GM21786 (cell line): ENCODE measurements at regions not wholly inside any gene's neighbourhood (a gene's known extent, or its start where the extent isn't known, plus 50 kb on each side); places are given as distances from the start of the nearest gene placed in this dataset.

Source experiments
- ATAC-seq: cut with Tn5 transposase; IDR thresholded peaks from one replicate; pipeline ENCODE4 v1.9.1; 2021; ENCODE audit not compliant: unreplicated experiment

DNA sequence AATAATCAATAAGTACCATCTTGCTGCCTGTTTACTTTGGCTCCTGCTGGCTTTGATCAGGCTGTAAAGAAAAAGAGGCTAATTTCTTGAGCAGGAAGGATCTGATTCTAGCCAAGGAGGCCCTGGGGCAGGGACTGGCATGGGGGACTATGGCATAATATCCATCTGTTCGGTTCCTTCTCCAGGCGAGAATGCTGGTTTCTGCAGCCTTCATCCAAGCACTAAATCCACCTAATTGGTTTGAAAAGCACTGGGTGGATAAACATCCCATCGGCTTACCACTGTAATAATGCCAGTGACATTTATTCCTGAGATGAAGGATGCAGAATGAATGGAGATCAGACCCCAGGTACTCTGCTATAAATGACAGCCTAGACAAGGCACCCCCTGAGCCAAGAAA lies 180.0 kb upstream of the ASIC2 start:
- ATAC-seq = no peak

DNA sequence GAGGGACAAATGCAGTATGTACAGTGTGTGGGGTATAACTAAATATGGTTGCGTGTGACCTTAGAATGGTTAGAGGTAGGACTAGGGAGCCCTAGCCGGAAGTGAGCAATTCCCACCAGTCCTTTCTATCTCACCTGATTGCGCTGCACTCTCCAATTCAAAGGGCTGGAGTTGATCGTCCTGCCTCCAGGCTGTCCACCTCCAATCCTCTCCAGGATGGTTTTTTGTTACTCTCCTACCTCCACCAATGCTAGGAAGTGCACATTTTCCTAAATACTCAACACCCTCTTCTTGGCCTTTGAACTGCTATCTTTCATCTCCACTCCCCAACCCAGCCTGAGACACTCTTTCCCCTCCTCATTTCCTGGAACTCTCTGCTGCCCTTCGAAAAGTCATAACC lies 181.7 kb upstream of the ASIC2 start:
- no peak for ATAC-seq

DNA sequence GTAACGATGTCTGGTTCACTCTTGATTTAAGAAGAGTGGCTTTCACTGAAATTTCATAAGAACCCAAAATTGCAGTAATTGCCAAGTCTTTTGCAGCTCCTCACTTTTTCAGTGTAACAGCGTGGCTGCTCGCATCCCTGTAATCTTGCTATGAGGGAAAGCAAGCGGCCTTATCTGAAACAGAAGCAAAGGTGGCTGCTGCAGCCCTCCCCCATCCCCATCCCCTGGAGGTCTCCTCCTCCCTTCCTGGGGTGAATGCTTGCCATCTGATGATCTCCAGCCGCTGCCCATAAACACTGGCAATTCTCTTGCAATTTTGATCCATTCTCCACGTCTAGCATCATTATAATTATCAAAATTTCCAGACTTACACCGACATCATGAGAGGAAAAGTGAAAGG lies 182.5 kb upstream of the ASIC2 start:
- ATAC-seq = no peak

DNA sequence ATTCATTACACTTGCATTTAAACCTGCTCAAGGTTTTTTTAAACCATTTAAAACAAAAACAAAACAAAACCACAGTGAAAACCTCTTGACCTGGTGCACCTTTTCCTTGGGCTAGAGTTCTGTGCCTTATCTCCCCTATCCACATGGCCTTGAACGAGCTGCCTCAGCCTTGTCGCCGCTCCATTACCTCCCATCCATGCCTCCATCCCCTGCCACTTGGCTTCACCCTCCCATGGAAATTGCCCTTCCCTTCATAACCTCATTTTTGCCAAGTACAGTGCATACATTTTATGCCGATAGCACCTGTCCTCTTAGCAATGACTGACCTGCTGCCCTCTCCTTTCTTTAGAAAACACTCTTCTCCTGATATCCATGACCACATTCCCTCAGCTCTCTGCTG lies 188.6 kb upstream of the ASIC2 start:
- no peak for ATAC-seq

DNA sequence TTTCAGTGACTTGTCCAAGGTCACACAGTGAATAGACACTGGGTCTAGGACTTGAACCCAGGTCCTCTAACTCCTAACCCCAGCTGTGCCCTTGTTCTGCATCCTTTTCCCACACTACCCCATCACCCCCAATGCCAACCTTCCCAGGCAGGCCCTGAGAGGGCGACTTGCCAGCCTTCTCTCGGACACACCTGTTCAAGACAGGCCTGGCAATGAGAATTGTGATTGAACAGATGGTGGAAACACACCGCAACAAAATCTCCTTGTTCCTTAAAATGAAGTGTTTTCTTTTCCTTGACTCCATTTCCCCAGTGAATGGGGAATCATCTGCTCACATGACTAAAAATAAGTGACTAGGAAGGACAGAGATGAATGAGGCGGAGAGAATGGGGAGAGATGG lies 189.5 kb upstream of the ASIC2 start:
- ATAC-seq = no peak

DNA sequence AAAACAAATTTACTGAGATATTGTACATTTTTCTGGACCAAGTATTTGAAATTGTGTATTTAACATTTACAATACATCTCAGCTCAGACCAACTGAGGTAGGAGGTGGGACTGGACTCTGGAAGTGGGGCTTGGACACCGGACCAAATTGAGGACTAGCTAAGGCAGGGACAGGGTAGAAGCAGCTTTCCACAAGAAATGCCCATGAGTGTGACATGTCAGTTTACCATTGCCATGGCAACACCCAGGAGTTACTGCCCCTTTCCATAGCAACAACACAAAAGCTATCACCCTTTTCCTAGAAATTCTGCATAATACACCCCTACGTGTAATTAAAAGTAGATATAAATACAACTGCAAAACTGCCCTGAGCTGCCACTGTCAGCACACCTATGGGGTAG lies 191.5 kb upstream of the ASIC2 start:
- no peak for ATAC-seq

DNA sequence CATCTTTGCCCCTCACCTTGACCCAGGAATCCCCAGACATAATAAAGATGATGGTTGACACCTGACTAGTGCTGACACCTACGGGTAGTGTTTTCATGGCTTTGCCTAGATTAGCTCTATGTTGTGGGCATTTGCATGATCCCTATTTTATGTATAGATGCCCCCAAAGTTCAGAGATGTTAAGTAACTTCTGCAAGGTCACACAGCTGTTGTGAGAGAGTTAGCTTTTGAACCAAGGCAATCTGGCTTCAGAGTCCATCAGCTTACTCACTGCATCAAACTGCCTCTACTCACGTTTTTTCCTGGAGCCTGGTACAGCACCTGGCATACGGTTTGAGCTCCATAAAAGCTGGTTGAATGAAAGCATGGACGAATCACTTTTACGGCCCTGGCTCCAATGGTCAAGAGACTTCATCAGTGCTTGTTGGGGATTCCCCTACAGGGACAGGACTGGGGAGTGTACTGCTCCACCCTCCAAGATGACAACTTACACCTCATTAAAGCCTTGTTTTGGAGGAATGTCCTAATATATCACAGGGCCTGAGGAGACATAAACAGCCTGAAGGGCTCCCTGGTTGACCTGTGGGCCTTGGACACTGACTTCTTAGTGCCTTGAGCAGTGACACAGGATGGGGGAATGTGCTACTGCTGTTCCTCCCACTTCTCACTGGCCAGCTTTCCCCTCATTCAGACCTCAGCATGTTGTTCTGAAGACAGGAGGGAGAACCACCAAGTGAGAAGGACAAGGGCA lies 193.2 kb upstream of the ASIC2 start:
- no peak for ATAC-seq

DNA sequence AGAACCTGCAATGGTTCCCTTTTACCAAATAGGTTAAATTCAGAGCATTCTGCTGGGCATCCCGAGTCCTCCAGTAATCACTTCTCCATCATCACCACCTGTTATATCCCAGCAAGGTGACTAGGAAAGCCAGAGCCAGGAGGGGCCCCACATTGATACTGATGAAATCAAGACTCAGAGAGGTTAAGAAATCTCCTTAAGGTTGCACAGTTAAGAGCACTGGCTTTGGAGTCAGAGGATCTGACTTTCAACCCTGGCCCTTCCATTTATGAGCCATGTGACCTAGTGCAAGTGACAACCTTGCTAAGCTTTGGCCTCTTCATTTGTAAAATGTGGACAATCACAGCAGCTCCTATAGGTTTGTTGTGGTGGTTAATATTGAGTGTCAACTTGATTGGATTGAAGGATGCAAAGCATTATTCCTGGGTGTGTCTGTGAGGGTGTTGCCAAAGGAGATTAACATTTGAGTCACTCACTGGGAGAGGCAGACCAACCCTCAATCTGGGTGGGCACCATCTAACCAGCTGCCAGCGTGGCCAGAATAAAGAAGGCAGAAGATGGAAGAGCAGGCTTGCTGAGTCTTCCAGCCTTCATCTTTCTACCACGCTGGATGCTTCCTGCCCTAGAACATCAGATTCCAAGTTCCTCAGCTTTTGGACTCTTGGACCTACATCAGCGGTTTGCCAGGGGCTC lies 194.2 kb upstream of the ASIC2 start:
- no peak for ATAC-seq

DNA sequence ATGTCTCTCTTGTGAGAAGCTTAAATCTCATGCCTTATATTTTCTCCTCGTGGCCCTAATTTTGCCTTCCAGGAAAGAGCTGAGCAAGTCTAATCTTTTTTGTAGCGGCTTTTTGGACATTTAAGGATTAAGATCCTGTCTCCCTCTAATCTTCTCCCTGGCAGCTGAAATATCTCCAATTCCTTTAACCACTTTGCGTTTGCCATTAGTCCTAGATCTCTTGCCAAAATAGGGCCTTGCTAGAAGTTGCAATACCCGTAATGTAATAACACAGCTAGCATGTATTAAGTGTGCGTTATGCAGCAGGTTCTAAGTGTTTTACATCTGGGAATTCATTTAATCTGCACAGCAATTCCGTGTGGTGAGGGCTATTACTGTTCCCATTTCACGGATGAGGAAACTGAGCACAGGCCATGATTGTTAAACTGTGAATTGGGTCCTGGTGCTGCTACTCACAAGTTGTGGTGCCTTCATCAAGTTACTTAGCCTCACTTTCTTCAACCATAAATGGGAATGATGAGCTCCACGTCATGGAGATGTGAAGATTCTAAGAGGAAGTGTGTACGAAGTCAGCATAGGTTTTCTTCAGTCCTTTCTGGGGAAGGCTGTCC lies 198.9 kb upstream of the ASIC2 start:
- no peak for ATAC-seq

DNA sequence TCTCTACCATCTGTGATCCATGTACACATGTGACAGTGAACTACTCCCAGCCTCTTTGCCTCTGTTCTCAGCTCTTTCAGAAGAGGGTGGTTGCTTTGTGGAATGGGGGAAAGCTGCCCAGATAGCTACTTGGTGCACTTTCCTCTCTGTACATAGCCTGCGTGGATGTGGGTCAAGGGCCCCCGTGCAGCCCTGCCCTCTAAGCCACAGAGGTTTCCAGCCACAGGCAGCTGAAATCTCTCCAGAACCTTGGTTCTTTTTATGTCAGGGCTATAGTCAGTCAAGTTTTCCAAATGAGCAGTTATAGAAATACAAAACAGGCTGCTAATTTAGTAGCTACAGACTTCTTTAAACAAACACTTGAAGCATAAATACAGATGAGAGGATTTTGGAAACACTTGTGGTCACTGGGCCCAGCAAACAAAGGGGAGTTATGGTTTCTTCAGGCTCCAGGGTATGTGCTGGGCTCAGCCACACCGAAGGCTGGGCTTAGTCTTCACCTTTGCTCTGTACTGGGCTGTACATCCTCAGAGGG lies 199.7 kb upstream of the ASIC2 start:
- no peak for ATAC-seq

DNA sequence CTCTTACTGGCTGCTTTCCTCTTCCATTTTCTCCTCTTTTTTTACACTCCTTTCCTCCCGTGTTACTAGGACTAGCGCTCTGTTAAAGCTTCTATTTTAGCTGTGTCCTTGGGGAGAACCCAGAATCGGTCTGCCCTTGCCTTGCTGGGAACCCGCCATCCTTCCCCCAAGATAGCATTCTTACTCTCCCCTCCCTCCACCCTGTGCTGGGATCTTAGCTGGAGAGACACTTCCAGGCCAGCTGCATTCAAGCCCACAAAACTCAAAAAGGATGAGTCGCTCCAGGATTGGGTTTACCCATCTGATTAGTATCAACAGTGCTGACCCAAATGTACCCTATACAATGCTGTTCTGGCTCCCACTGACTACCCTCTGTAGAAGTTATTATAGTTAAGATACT lies 200.5 kb upstream of the ASIC2 start:
- ATAC-seq = no peak

DNA sequence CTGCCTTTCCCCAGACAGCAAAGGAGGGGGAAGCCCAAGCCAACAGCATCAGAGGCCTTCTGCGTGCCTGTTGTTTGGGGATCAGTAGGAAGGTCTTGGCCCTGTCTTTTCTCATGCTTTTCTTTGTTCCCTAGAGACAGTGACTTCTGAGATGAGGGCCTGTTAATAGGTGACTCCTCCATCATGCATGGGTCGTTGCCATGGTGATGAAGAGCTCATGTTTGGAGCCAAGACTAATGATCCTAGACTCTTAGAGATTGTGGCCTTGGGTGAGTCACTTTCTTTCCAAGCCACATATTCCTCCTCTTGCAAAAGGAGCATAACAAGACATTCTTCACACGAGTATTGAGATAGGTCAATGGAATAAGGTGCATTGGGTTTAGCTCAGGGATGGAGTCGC lies 201.1 kb upstream of the ASIC2 start:
- no peak for ATAC-seq

DNA sequence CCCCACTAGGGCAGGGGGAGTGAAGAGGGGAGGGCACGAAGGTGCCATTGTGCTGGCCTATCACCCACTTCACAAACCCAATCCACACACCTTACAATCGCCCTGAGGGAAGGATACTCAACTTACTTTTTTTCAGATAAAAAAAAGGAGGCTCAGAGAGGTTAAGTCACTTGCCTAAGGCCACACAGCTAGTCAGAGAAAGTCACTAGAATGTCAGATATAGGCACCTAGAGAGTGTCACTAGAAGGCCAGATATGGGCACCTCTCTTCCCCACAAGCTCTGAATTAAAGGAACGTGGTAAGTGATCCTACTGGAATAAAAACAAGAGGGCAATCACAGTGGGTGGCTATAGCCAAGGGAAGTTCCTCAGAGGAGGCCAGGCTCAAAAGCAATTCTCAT lies 204.5 kb upstream of the ASIC2 start:
- no peak for ATAC-seq

DNA sequence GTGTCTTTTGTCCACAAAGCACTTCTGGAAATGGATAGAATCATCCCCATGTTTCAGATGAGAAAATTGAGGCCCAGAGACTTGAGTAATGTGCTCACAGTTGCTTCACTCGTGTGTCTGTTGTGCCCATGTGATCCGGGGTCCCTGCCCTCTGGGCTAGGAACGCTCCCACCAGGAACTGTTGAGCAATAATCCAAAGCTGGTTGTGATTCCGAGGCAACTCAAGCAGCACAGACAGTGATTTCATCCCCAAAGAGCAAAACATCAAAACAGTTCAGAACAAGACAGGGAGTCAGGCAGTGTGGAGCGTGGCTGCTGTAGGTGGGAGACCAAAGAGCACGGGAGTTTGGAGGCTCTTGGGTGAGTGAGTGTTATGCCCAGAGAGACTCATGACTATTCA lies 205.0 kb upstream of the ASIC2 start:
- ATAC-seq = no peak

DNA sequence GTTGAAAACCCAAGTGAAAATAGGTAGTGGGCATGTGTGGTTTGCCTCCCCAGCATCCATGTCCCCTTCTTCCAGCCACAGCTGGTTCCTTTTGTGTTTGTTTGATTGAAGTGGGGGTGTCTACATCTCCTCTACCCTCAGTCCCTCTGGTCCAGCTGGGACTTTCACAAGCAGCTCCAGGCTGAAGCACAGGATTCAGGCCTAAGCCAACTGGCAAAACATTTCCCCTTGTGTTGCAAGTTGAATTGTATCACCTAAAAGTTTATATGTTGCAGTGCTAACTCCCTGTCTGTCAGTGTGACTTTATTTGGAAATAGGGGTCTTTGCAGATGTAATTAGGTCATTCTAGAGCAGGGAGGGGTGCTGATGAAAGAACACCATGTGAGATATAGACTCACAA lies 205.9 kb upstream of the ASIC2 start:
- ATAC-seq = no peak

DNA sequence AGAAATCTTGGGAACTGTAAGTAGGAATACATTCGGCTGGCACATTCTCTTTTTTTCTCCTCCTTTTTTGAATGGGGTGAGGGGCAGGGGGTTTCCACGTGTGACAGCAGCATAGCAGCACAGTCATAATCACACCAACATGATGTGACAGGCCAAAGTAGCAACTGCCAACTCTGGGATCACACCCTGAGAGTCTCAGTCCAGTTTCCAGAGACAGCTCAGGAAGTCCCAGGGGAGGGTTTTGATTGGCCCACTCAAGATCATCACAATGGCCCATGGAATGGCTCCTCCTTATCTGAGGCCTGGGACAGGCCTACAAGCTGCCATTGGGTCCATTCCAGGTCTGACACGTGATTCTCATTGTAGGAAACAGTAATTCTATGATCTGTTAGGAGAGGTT lies 207.1 kb upstream of the ASIC2 start:
- no peak for ATAC-seq

DNA sequence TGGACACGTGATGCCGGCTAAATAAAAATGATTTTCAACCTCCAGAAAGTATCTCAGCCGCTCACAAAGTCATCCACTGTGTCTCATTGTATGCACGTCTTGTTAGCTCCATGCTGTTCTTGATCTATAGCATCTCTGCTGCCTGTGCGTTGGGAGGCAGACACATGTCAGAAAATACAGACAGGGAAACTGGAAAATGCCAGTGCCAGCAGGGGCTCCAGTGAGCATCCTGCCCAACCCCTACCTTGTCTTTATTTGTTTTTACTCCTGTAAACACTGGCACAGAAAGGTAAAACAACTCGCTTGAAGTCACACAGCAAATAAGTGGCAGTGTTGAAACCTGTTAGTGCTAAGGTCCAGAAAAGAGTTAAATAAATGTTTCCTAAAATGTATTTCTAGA lies 208.1 kb upstream of the ASIC2 start:
- no peak for ATAC-seq

DNA sequence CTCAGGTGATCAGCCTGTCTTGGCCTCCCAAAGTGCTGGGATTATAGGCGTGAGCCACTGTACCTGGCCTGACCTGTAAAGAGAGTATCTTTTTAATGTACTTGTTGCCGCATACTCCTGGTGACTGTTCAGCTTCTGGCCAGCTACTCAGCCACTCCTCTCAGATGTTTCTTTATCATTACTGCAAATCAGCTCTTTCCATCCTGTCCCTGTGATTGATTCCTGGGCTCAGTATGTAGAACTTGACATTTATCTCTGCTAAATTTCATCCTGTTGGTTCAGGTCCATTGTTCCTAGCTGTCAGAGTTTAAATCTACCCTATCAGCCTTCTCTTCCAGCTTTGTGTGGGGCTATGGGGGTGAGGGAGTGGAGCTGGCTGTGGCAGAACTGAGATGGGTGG lies 211.5 kb upstream of the ASIC2 start:
- no peak for ATAC-seq

DNA sequence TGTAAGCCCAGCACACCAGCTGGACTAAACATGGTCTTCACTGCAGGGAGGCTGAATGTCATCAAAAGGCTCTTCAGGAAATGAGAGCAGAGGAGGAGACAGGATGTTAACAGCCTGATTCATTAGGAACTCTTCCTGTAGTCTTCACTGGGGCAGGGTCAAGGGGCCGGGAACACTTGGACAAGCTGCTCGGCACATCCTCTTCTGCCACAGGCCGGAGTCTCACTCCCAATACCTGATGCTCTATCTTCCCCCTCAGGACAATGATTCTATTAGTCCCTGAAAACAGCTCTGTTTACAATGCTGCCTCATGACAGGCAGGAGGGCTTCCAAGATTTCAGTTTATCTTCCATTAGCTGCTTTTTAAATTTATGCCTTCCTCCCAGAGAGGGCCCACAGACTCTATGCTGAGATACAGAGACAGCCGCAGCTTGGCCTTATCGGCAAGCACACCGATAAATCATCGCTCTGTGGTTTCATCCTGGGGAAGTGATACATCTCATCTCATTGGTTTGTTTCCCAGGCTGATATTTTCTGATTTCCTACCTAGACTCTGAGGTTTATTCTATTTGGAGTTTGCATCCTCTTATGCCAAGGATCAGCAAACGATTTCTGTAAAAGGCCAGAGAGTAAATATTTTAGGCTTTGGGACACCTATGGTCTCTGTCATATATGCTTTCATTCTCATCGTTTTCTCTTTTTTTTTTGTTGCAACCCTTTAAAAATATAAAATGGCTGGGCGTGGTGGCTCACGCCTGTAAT lies 214.0 kb upstream of the ASIC2 start:
- no peak for ATAC-seq

DNA sequence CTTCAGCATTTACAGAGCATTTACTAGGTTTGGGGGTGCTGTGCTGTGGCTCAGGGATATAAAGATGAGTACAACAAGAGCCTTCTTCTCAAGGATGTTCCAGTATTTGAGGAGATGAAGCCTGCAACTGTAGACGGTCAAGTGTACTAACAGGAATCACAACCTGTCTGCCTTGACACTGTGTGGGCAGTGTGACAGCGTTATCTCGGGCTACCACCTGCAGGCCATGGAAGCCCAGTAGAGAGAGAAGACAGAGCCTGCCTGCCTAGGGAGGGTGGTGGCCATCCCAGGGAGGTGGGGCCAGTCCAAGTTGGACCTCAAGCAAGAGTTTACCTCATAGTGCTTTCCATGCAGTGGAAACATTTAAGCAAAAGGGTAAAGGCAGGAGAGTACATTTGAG lies 215.1 kb upstream of the ASIC2 start:
- ATAC-seq = no peak

DNA sequence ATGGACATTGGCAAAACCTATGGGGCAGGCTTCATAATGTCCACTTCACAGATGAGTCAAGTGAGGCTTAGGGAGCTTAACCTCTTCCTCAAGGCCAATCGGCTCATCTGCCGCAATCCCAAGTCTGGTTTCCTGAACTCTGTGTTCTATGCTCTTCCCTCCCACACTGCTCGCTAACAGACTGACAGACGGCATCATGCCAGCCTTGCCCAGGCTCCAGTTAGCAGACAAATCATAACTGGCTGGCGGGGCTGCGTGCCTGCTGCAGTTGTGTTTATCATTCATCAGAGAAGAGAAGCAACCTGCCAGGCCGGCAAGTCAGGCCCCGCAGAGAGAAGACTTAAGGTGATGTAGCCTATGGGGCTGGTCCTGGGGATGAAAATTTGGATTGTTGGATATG lies 216.2 kb upstream of the ASIC2 start:
- ATAC-seq = no peak

DNA sequence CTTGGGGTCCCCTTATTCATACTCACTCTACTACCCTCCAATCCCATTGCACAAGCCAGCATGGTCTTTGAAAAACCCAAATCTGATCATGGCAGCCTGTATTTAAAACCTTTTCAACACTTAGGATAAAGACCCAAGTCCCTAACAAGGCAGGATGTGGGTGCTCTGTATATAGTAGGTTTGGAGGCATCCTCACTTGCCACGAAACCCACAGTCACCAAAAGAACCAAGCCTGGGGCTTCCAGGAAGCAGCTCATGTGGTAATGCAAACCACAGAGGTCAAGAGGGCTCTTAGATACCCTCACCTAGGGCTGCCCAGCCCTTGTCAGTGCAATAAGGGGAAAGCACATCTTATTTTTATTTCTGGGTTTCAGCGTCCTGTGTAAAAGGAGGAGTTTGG lies 218.6 kb upstream of the ASIC2 start:
- ATAC-seq = no peak
